MM.1S (cell line): ENCODE measurements at regions not wholly inside any gene's neighbourhood (a gene's known extent, or its start where the extent isn't known, plus 50 kb on each side); places are given as distances from the start of the nearest gene placed in this dataset.
"Not testable (repeated sequence)": the region's sequence is repeated elsewhere in the genome, so short reads cannot be mapped to it uniquely, and the experiment has no call there.

ENCODE experiments used
- DNase-seq: peaks from one replicate; pipeline ENCODE4 v3.0.0-alpha.2; 2015
- H2AFZ ChIP-seq: fragments of 300-600 bp; sonication (generic); 2 replicates; pipeline ENCODE4 v1.6.0; 2016; ENCODE audit warnings: antibody characterized with exemption, low read length
- H3F3A ChIP-seq: fragments of 300-600 bp; sonication (generic); 2 replicates; pipeline ENCODE4 v1.6.1; 2016; ENCODE audit warnings: mild to moderate bottlenecking, antibody characterized with exemption, low read length, moderate library complexity, mixed read lengths; ENCODE audit not compliant: insufficient read depth
- H3K27ac ChIP-seq: fragments of 300-600 bp; sonication (generic); 2 replicates; pipeline ENCODE4 v1.5.1; 2016; ENCODE audit warnings: mild to moderate bottlenecking, low read length
- H3K27me3 ChIP-seq: fragments of 300-600 bp; sonication (generic); replicated peaks from 2 replicates; pipeline ENCODE4 v1.6.0; 2016; ENCODE audit warnings: low read length; ENCODE audit not compliant: insufficient read depth
- H3K36me3 ChIP-seq: fragments of 300-600 bp; sonication (generic); replicated peaks from 2 replicates; pipeline ENCODE4 v1.6.1; 2016; ENCODE audit warnings: mild to moderate bottlenecking, low read length, mixed read lengths; ENCODE audit not compliant: insufficient read depth
- H3K4me1 ChIP-seq: fragments of 300-600 bp; sonication (generic); 2 replicates; pipeline ENCODE4 v1.6.1; 2016; ENCODE audit warnings: low read length, mixed read lengths
- H3K4me2 ChIP-seq: fragments of 300-600 bp; sonication (generic); 2 replicates; pipeline ENCODE4 v1.6.0; 2016; ENCODE audit warnings: low read depth, low read length
- H3K4me3 ChIP-seq: fragments of 300-600 bp; sonication (generic); 2 replicates; pipeline ENCODE4 v1.5.1; 2016; ENCODE audit warnings: low read length, mixed read lengths
- H3K79me2 ChIP-seq: fragments of 300-600 bp; sonication (generic); 2 replicates; pipeline ENCODE4 v1.6.1; 2016; ENCODE audit warnings: mixed run types, low read length, mixed read lengths
- H3K9ac ChIP-seq: fragments of 300-600 bp; sonication (generic); 2 replicates; pipeline ENCODE4 v1.6.1; 2016; ENCODE audit warnings: low read length, mixed read lengths
- H3K9me2 ChIP-seq: fragments of 300-600 bp; sonication (generic); replicated peaks from 2 replicates; pipeline ENCODE4 v1.6.1; 2016; ENCODE audit warnings: mild to moderate bottlenecking, low read length, mixed read lengths; ENCODE audit not compliant: insufficient read depth
- H3K9me3 ChIP-seq: fragments of 300-600 bp; sonication (generic); replicated peaks from 2 replicates; pipeline ENCODE4 v1.6.1; 2016; ENCODE audit warnings: mild to moderate bottlenecking, low read length, mixed read lengths; ENCODE audit not compliant: insufficient read depth
- H4K20me1 ChIP-seq: fragments of 300-600 bp; sonication (generic); 2 replicates; pipeline ENCODE4 v1.6.1; 2016; ENCODE audit warnings: mild to moderate bottlenecking, low read length, moderate library complexity, mixed read lengths; ENCODE audit not compliant: insufficient read depth
- CTCF ChIP-seq: fragments of 300-600 bp; sonication (generic); IDR thresholded peaks from 2 replicates; pipeline ENCODE4 v1.5.1; 2016; ENCODE audit warnings: antibody characterized with exemption, low read length, mixed read lengths
- EZH2 ChIP-seq: fragments of 300-600 bp; sonication (generic); optimal IDR thresholded peaks from 2 replicates; pipeline ENCODE3; 2017; ENCODE audit warnings: low read depth, mild to moderate bottlenecking, antibody characterized with exemption, low read length, mixed read lengths
- EZH2phosphoT487 ChIP-seq: fragments of 300-600 bp; sonication (generic); IDR thresholded peaks from 2 replicates; pipeline ENCODE4 v1.6.1; 2018; ENCODE audit warnings: antibody characterized with exemption, low read length

- no peak overlapping the region for H2AFZ ChIP-seq
- H3K9ac ChIP-seq = no peak overlapping the region
- no peaks in the 10 kb centered on the region for H3F3A ChIP-seq
- H3K79me2 ChIP-seq = no peaks in the 10 kb centered on the region
- TF ChIP-seq EZH2 = no peak
- no peak for TF ChIP-seq EZH2phosphoT487
- no peak for TF ChIP-seq CTCF
- no peaks in the 10 kb centered on the region for H3K27me3 ChIP-seq
- no peak overlapping the region for H3K4me2 ChIP-seq
- no peaks in the 10 kb centered on the region for H3K9me3 ChIP-seq
- no peaks in the 10 kb centered on the region for H4K20me1 ChIP-seq
- no peak for DNase-seq
- H3K4me1 ChIP-seq = no peaks in the 10 kb centered on the region
- no peak overlapping the region for H3K4me3 ChIP-seq
- H3K27ac ChIP-seq = no peak overlapping the region
- H3K36me3 ChIP-seq = no peaks in the 10 kb centered on the region
- no peaks in the 10 kb centered on the region for H3K9me2 ChIP-seq
Observed at GRCh38 chr2:190748966-190749365, 100.1 kb downstream of the NAB1 start.

- H3K4me3 ChIP-seq = no peak overlapping the region
- no peak for DNase-seq
- no peaks in the 10 kb centered on the region for H3K27me3 ChIP-seq
- no peak overlapping the region for H2AFZ ChIP-seq
- H3K4me1 ChIP-seq = no peaks in the 10 kb centered on the region
- H3K9me2 ChIP-seq = no peaks in the 10 kb centered on the region
- TF ChIP-seq EZH2phosphoT487 (no peak), CTCF (no peak), EZH2 (no peak)
- H3K4me2 ChIP-seq = no peak overlapping the region
- no peaks in the 10 kb centered on the region for H3K36me3 ChIP-seq
- H3K79me2 ChIP-seq = no peaks in the 10 kb centered on the region
- H4K20me1 ChIP-seq = no peaks in the 10 kb centered on the region
- H3F3A ChIP-seq = no peaks in the 10 kb centered on the region
- H3K27ac ChIP-seq = no peak overlapping the region
- H3K9ac ChIP-seq = no peak overlapping the region
- no peaks in the 10 kb centered on the region for H3K9me3 ChIP-seq
Observed at GRCh38 chr2:190755772-190756415, 107.0 kb downstream of the NAB1 start.

GRCh38 chr2:190759749-190760213, 110.9 kb downstream of the NAB1 start:
- H3K4me1 ChIP-seq = no peaks in the 10 kb centered on the region
- H3K4me3 ChIP-seq = no peak overlapping the region
- no peaks in the 10 kb centered on the region for H3K36me3 ChIP-seq
- no peak overlapping the region for H3K4me2 ChIP-seq
- no peaks in the 10 kb centered on the region for H4K20me1 ChIP-seq
- H3K79me2 ChIP-seq = no peaks in the 10 kb centered on the region
- TF ChIP-seq EZH2 (no peak), CTCF (no peak), EZH2phosphoT487 (no peak)
- no peak overlapping the region for H3K9ac ChIP-seq
- H3K27me3 ChIP-seq = no peaks in the 10 kb centered on the region
- no peak overlapping the region for H2AFZ ChIP-seq
- no peaks in the 10 kb centered on the region for H3K9me2 ChIP-seq
- H3K27ac ChIP-seq = no peak overlapping the region
- no peaks in the 10 kb centered on the region for H3F3A ChIP-seq
- no peaks in the 10 kb centered on the region for H3K9me3 ChIP-seq
- DNase-seq = no peak

GRCh38 chr2:190760353-190761150, 111.7 kb downstream of the NAB1 start:
- H3F3A ChIP-seq, H3K36me3 ChIP-seq, H3K9me2 ChIP-seq, H3K27ac ChIP-seq, H3K79me2 ChIP-seq, H3K4me3 ChIP-seq, H3K9me3 ChIP-seq, H3K4me2 ChIP-seq, H3K4me1 ChIP-seq, H4K20me1 ChIP-seq, H3K9ac ChIP-seq, H2AFZ ChIP-seq, H3K27me3 ChIP-seq, DNase-seq: not testable (repeated sequence)

GRCh38 chr2:190761216-190761615, 112.3 kb downstream of the NAB1 start:
- H4K20me1 ChIP-seq, H3K27ac ChIP-seq, H3K9me3 ChIP-seq, H3K27me3 ChIP-seq, H2AFZ ChIP-seq, H3K4me2 ChIP-seq, H3K4me3 ChIP-seq, H3K79me2 ChIP-seq, H3F3A ChIP-seq, H3K9ac ChIP-seq, DNase-seq, H3K4me1 ChIP-seq, H3K9me2 ChIP-seq, H3K36me3 ChIP-seq: not testable (repeated sequence)
